ENCODE measurements at regions not wholly inside any gene's neighbourhood (a gene's known extent, or its start where the extent isn't known, plus 50 kb on each side); places are given as distances from the start of the nearest gene placed in this dataset.

- Histone ChIP-seq H3K9me2 (no peaks in the 10 kb centered on the region), H3K9me3 (no peaks in the 10 kb centered on the region), H3K27me3 (ENCODE audit: insufficient read depth) (peaks cover 5% of the 10 kb centered on the region), H3K9ac (no peak overlapping the region), H3K79me2 (ENCODE audit: insufficient read depth) (no peaks in the 10 kb centered on the region), H3K4me3 (ENCODE audit: low read depth in 2 of 2, low read length in 1 of 2) (no peak overlapping the region), H2AFZ (ENCODE audit: low read depth) (no peak overlapping the region), H3K36me3 (replicated peaks in 1 of 2; ENCODE audit: control insufficient read depth in 1 of 2, insufficient read depth in 2 of 2, low read length in 1 of 2) (no peaks in the 10 kb centered on the region), H3K27ac (ENCODE audit: low read depth in 2 of 2, low read length in 1 of 2) (no peak overlapping the region), H3K4me2 (no peak overlapping the region), H3F3A (replicated peaks; ENCODE audit: insufficient read depth) (no peaks in the 10 kb centered on the region), H4K20me1 (ENCODE audit: insufficient read depth) (no peaks in the 10 kb centered on the region), H3K4me1 (ENCODE audit: control insufficient read depth in 1 of 2, insufficient read depth in 2 of 2, low read depth in 1 of 2, low read length in 1 of 2) (no peaks in the 10 kb centered on the region)
- DNase-seq: no peak
- POLR2A ChIA-PET: no interaction called here
- 7% methylated on average over 3 of the region's 3 CpGs for WGBS (ENCODE audit: low lambda C conversion rate)
- CTCF ChIA-PET: no interaction called here
- TF ChIP-seq, protein P1, sequence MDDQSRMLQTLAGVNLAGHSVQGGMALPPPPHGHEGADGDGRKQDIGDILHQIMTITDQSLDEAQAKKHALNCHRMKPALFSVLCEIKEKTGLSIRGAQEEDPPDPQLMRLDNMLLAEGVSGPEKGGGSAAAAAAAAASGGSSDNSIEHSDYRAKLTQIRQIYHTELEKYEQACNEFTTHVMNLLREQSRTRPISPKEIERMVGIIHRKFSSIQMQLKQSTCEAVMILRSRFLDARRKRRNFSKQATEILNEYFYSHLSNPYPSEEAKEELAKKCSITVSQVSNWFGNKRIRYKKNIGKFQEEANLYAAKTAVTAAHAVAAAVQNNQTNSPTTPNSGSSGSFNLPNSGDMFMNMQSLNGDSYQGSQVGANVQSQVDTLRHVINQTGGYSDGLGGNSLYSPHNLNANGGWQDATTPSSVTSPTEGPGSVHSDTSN (IDR thresholded peaks at IDR 0.05): no peak
- TF ChIP-seq, protein P2, sequence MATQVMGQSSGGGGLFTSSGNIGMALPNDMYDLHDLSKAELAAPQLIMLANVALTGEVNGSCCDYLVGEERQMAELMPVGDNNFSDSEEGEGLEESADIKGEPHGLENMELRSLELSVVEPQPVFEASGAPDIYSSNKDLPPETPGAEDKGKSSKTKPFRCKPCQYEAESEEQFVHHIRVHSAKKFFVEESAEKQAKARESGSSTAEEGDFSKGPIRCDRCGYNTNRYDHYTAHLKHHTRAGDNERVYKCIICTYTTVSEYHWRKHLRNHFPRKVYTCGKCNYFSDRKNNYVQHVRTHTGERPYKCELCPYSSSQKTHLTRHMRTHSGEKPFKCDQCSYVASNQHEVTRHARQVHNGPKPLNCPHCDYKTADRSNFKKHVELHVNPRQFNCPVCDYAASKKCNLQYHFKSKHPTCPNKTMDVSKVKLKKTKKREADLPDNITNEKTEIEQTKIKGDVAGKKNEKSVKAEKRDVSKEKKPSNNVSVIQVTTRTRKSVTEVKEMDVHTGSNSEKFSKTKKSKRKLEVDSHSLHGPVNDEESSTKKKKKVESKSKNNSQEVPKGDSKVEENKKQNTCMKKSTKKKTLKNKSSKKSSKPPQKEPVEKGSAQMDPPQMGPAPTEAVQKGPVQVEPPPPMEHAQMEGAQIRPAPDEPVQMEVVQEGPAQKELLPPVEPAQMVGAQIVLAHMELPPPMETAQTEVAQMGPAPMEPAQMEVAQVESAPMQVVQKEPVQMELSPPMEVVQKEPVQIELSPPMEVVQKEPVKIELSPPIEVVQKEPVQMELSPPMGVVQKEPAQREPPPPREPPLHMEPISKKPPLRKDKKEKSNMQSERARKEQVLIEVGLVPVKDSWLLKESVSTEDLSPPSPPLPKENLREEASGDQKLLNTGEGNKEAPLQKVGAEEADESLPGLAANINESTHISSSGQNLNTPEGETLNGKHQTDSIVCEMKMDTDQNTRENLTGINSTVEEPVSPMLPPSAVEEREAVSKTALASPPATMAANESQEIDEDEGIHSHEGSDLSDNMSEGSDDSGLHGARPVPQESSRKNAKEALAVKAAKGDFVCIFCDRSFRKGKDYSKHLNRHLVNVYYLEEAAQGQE (IDR thresholded peaks at IDR 0.05; ENCODE audit: low read depth, low read length): no peak
Measured at GRCh38 chr6:133752129-133752528, 136.8 kb upstream of the TCF21 start.

DNA sequence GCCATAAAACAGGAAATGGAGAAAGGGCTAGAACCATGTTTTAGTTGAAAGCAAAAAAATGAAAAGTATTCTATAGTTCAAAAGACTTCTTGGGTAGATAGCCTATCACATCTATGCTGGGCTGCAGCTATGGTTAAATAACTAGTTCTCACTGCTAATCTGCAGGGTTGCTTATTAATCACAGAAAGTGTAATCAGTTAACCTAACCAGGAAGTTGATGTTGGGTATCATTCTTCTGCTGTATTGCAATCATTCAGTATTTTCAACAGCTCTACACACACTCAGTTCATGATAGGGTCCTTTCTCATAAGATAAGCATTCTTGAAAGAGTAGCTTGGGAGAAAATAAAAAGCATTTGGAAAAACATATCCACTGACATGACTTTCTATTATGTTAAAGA is 135.2 kb upstream of the TCF21 start:
- CTCF ChIA-PET: no interaction called here
- Histone ChIP-seq H3K9me2 (no peaks in the 10 kb centered on the region), H3K9me3 (no peaks in the 10 kb centered on the region), H3K36me3 (replicated peaks in 1 of 2; ENCODE audit: control insufficient read depth in 1 of 2, insufficient read depth in 2 of 2, low read length in 1 of 2) (no peaks in the 10 kb centered on the region), H3K79me2 (ENCODE audit: insufficient read depth) (no peaks in the 10 kb centered on the region), H3K27me3 (ENCODE audit: insufficient read depth) (peaks cover 3% of the 10 kb centered on the region), H3K4me3 (ENCODE audit: low read depth in 2 of 2, low read length in 1 of 2) (no peak overlapping the region), H3K4me2 (no peak overlapping the region), H2AFZ (ENCODE audit: low read depth) (no peak overlapping the region), H3K9ac (no peak overlapping the region), H3F3A (replicated peaks; ENCODE audit: insufficient read depth) (no peaks in the 10 kb centered on the region), H3K4me1 (ENCODE audit: control insufficient read depth in 1 of 2, insufficient read depth in 2 of 2, low read depth in 1 of 2, low read length in 1 of 2) (no peaks in the 10 kb centered on the region), H3K27ac (ENCODE audit: low read depth in 2 of 2, low read length in 1 of 2) (no peak overlapping the region), H4K20me1 (ENCODE audit: insufficient read depth) (no peaks in the 10 kb centered on the region)
- POLR2A ChIA-PET: no interaction called here
- no peak for DNase-seq
- TF ChIP-seq CHD2 (IDR thresholded peaks at IDR 0.05; ENCODE audit: low read length, partially characterized antibody) (no peak), SIN3A (IDR thresholded peaks at IDR 0.05; ENCODE audit: borderline replicate concordance, low read depth, low read length) (no peak), USF2 (IDR thresholded peaks at IDR 0.05; ENCODE audit: borderline replicate concordance, low read depth, low read length) (no peak), MEF2A (IDR thresholded peaks at IDR 0.05; ENCODE audit: borderline replicate concordance, low read depth) (no peak), GABPA (IDR thresholded peaks at IDR 0.05; ENCODE audit: low read depth) (no peak), USF1 (IDR thresholded peaks at IDR 0.05; ENCODE audit: borderline replicate concordance, low read depth) (no peak)
